SK-N-SH treated with all-trans-retinoic acid at 6 μM for 48 hours (cell line): ENCODE measurements at regions not wholly inside any gene's neighbourhood (a gene's known extent, or its start where the extent isn't known, plus 50 kb on each side); places are given as distances from the start of the nearest gene placed in this dataset.

Experiments
- ATAC-seq: fragments of 200-7000 bp; cut with Tn5 transposase; 3 replicates; pipeline ENCODE4 v1.9.1; 2020; ENCODE audit warnings: mild to moderate bottlenecking, moderate library complexity
- ARNTL ChIP-seq: fragments of 450-650 bp; formaldehyde crosslinking; IDR thresholded peaks from 2 replicates; pipeline ENCODE4 v1.5.0; 2020; ENCODE audit warnings: low read depth, mild to moderate bottlenecking, moderate library complexity, borderline replicate concordance
- BACH2 ChIP-seq: fragments of 250-450 bp; sonication (Bioruptor Pico); IDR thresholded peaks from 2 replicates; pipeline ENCODE4 v1.9.0; 2021; ENCODE audit warnings: mild to moderate bottlenecking, borderline replicate concordance
- CREB5 ChIP-seq: fragments of 250-450 bp; sonication (Bioruptor Pico); IDR thresholded peaks from 2 replicates; pipeline ENCODE4 v1.5.1; 2020; ENCODE audit warnings: low read depth, mild to moderate bottlenecking, moderate library complexity
- CSDC2 ChIP-seq: fragments of 250-450 bp; sonication (Bioruptor Pico); IDR thresholded peaks from 2 replicates; pipeline ENCODE4 v1.5.0; 2020; ENCODE audit warnings: mild to moderate bottlenecking, moderate library complexity
- GLIS3 ChIP-seq: fragments of 250-450 bp; sonication (Bioruptor Pico); IDR thresholded peaks from 2 replicates; pipeline ENCODE4 v1.5.0; 2020; ENCODE audit warnings: mild to moderate bottlenecking, moderate library complexity
- OSR1 ChIP-seq: fragments of 250-450 bp; sonication (Bioruptor Pico); IDR thresholded peaks from 2 replicates; pipeline ENCODE4 v1.8.0; 2022; ENCODE audit warnings: moderate library complexity, mild to moderate bottlenecking, inconsistent platforms
- PATZ1 ChIP-seq: fragments of 250-450 bp; sonication (Bioruptor Pico); IDR thresholded peaks from 2 replicates; pipeline ENCODE4 v1.8.0; 2020; ENCODE audit warnings: mild to moderate bottlenecking, moderate library complexity, borderline replicate concordance
- POU6F1 ChIP-seq: fragments of 250-450 bp; sonication (Bioruptor Pico); IDR thresholded peaks from 2 replicates; pipeline ENCODE4 v1.8.0; 2021; ENCODE audit warnings: low read depth, mild to moderate bottlenecking, moderate library complexity, borderline replicate concordance
- PPARA ChIP-seq: fragments of 250-450 bp; sonication (Bioruptor Pico); IDR thresholded peaks from 2 replicates; pipeline ENCODE4 v1.5.0; 2020; ENCODE audit warnings: mild to moderate bottlenecking, borderline replicate concordance
- RARB ChIP-seq: fragments of 250-450 bp; sonication (Bioruptor Pico); IDR thresholded peaks from 2 replicates; pipeline ENCODE4 v1.8.0; 2021; ENCODE audit warnings: mild to moderate bottlenecking, moderate library complexity
- TOX ChIP-seq: fragments of 250-450 bp; sonication (Bioruptor Pico); IDR thresholded peaks from 2 replicates; pipeline ENCODE4 v1.8.0; 2021; ENCODE audit warnings: mild to moderate bottlenecking, moderate library complexity, borderline replicate concordance
- TSHZ2 ChIP-seq: fragments of 250-450 bp; sonication (Bioruptor Pico); IDR thresholded peaks from 2 replicates; pipeline ENCODE4 v1.5.0; 2020; ENCODE audit warnings: mild to moderate bottlenecking, moderate library complexity
- ZFP3 ChIP-seq: fragments of 250-450 bp; sonication (Bioruptor Pico); IDR thresholded peaks from 2 replicates; pipeline ENCODE4 v1.5.0; 2020; ENCODE audit warnings: mild to moderate bottlenecking, moderate library complexity
- ZFP30 ChIP-seq: fragments of 450-650 bp; formaldehyde crosslinking; IDR thresholded peaks from 2 replicates; pipeline ENCODE4 v1.5.0; 2022; ENCODE audit warnings: mild to moderate bottlenecking, moderate library complexity
- ZNF565 ChIP-seq: fragments of 450-650 bp; formaldehyde crosslinking; conservative IDR thresholded peaks from 2 replicates; pipeline ENCODE4 v1.5.0; 2020; ENCODE audit warnings: low read depth, mild to moderate bottlenecking, moderate library complexity
- ZNF70 ChIP-seq: fragments of 450-650 bp; formaldehyde crosslinking; IDR thresholded peaks from 2 replicates; pipeline ENCODE4 v1.5.0; 2020; ENCODE audit warnings: mild to moderate bottlenecking, moderate library complexity
- ZNF8 ChIP-seq: fragments of 450-650 bp; formaldehyde crosslinking; IDR thresholded peaks from 2 replicates; pipeline ENCODE4 v1.5.0; 2020; ENCODE audit warnings: mild to moderate bottlenecking, moderate library complexity

- ATAC-seq = peak; percentile 100
- TF ChIP-seq RARB (CRISPR knock-in tag) (no peak), ZFP30 (CRISPR knock-in tag) (no peak), BACH2 (no peak), CREB5 (CRISPR knock-in tag) (no peak), POU6F1 (CRISPR knock-in tag) (no peak), CSDC2 (CRISPR knock-in tag) (no peak), PATZ1 (CRISPR knock-in tag) (no peak), OSR1 (CRISPR knock-in tag) (no peak), TSHZ2 (CRISPR knock-in tag) (no peak), TOX (no peak), ARNTL (CRISPR knock-in tag) (no peak)
Observed at GRCh38 chr18:41745166-41746049, 209.6 kb upstream of the PIK3C3 start.

GRCh38 chr18:41744421-41745030 is 210.5 kb upstream of the PIK3C3 start:
- TF ChIP-seq CSDC2 (CRISPR knock-in tag) = no peak
- TF ChIP-seq RARB (CRISPR knock-in tag) = no peak
- TF ChIP-seq ZNF565 (CRISPR knock-in tag) = no peak
- no peak for TF ChIP-seq ZNF70
- TF ChIP-seq PATZ1 (CRISPR knock-in tag) = no peak
- TF ChIP-seq ZFP3 = no peak
- TF ChIP-seq CREB5 (CRISPR knock-in tag) = no peak
- no peak for TF ChIP-seq PPARA
- TF ChIP-seq POU6F1 (CRISPR knock-in tag) = no peak
- no peak for TF ChIP-seq GLIS3
- no peak for TF ChIP-seq ZNF8 (CRISPR knock-in tag)
- no peak for TF ChIP-seq ZFP30 (CRISPR knock-in tag)
- no peak for TF ChIP-seq ARNTL (CRISPR knock-in tag)
- ATAC-seq = peak; percentile 65
